Inferior parietal cortex (tissue), 1 donor: ENCODE measurements at regions not wholly inside any gene's neighbourhood (a gene's known extent, or its start where the extent isn't known, plus 50 kb on each side); places are given as distances from the start of the nearest gene placed in this dataset.
A peak's percentile ranks its signal among the peaks of the same experiment; 100 is the strongest.
"Not testable (repeated sequence)": the region's sequence is repeated elsewhere in the genome, so short reads cannot be mapped to it uniquely, and the experiment has no call there.

Experiments
- DNase-seq: peaks from one replicate; pipeline ENCODE4 v3.0.0-alpha.2; 2016; ENCODE audit errors: extremely low spot score

- DNase-seq = no peak
These were observed 754.7 kb downstream of the BCL11A start for GRCh38 chr2:59798687-59799232.

GRCh38 chr2:59791004-59791618 is 762.3 kb downstream of the BCL11A start:
- DNase-seq = no peak

GRCh38 chr2:59790186-59791003 is 763.1 kb downstream of the BCL11A start:
- no peak for DNase-seq

GRCh38 chr2:59789523-59789922 is 763.9 kb downstream of the BCL11A start:
- no peak for DNase-seq

GRCh38 chr2:59787095-59787494 is 766.4 kb downstream of the BCL11A start:
- DNase-seq = no peak

- no peak for DNase-seq
These were observed 766.8 kb downstream of the BCL11A start for GRCh38 chr2:59786684-59787083.

- DNase-seq = no peak
These were observed 773.9 kb downstream of the BCL11A start for GRCh38 chr2:59779571-59779970.

- DNase-seq = no peak
These were observed 776.3 kb downstream of the BCL11A start for GRCh38 chr2:59777120-59777519.

GRCh38 chr2:59776726-59777008 is 776.8 kb downstream of the BCL11A start:
- no peak for DNase-seq

GRCh38 chr2:59774821-59775433 is 778.5 kb downstream of the BCL11A start:
- DNase-seq = peak; percentile 7

GRCh38 chr2:59770651-59771050 is 782.8 kb downstream of the BCL11A start:
- DNase-seq = peak; percentile 39

- no peak for DNase-seq
These were observed 791.5 kb downstream of the BCL11A start for GRCh38 chr2:59761966-59762365.

- DNase-seq = no peak
These were observed 797.3 kb downstream of the BCL11A start for GRCh38 chr2:59756150-59756549.

GRCh38 chr2:59754011-59754735 is 799.3 kb downstream of the BCL11A start:
- no peak for DNase-seq

GRCh38 chr2:59752512-59752911 is 800.9 kb downstream of the BCL11A start:
- no peak for DNase-seq

GRCh38 chr2:59752071-59752470 is 801.4 kb downstream of the BCL11A start:
- no peak for DNase-seq

- DNase-seq = not testable (repeated sequence)
These were observed 802.2 kb downstream of the BCL11A start for GRCh38 chr2:59751214-59751613.

GRCh38 chr2:59746291-59746690 is 807.2 kb downstream of the BCL11A start:
- DNase-seq = no peak

- DNase-seq = no peak
These were observed 808.4 kb downstream of the BCL11A start for GRCh38 chr2:59745085-59745484.

- DNase-seq = no peak
These were observed 809.0 kb downstream of the BCL11A start for GRCh38 chr2:59744436-59744835.

- DNase-seq = no peak
These were observed 811.6 kb downstream of the BCL11A start for GRCh38 chr2:59741840-59742239.

GRCh38 chr2:59739166-59739565 is 814.3 kb downstream of the BCL11A start:
- no peak for DNase-seq
